Activated CD4-positive, alpha-beta T cell treated with anti-CD3 and anti-CD28 coated beads for 36 hours (primary cell): ENCODE measurements at regions not wholly inside any gene's neighbourhood (a gene's known extent, or its start where the extent isn't known, plus 50 kb on each side); places are given as distances from the start of the nearest gene placed in this dataset.

Source experiments
- ATAC-seq: fragments of 200-7000 bp; cut with Tn5 transposase; one replicate; pipeline ENCODE4 v1.10.0; 2021; ENCODE audit warnings: mild to moderate bottlenecking, moderate library complexity
- CTCF ChIA-PET: fragments of 350-600 bp; sonication (Branson Sonifier 250); formaldehyde crosslinking; loops from one replicate; lab custom pipeline; 2021; ENCODE audit warnings: antibody characterized with exemption; lab: Charles Lee
- POLR2A ChIA-PET: fragments of 350-600 bp; sonication (Branson Sonifier 250); formaldehyde crosslinking; loops from one replicate; lab custom pipeline; 2021; ENCODE audit warnings: antibody characterized with exemption, inconsistent platforms; lab: Charles Lee
- DNase-seq: peaks from one replicate; pipeline ENCODE4 v3.0.0-alpha.2; 2020
- H3K27ac Mint-ChIP-seq: one replicate; pipeline ENCODE4 v1.8.0; 2021; ENCODE audit warnings: mixed read lengths
- H3K27me3 Mint-ChIP-seq: one replicate; pipeline ENCODE4 v1.8.0; 2021; ENCODE audit warnings: mixed read lengths
- H3K36me3 Mint-ChIP-seq: one replicate; pipeline ENCODE4 v1.8.0; 2021; ENCODE audit warnings: low read depth, mixed read lengths
- H3K4me1 Mint-ChIP-seq: one replicate; pipeline ENCODE4 v1.8.0; 2021; ENCODE audit warnings: mixed read lengths
- H3K4me3 Mint-ChIP-seq: one replicate; pipeline ENCODE4 v1.8.0; 2021; ENCODE audit warnings: mild to moderate bottlenecking, moderate library complexity, mixed read lengths
- H3K9me3 Mint-ChIP-seq: one replicate; pipeline ENCODE4 v1.8.0; 2021; ENCODE audit warnings: low read depth, mixed read lengths
- intact Hi-C, 2 experiments: fragments of 100-400 bp; cut with DNase I in 1 of 2; cut with micrococcal nuclease in 1 of 2; formaldehyde crosslinking; loops; one replicate each; pipeline versions ENCODE4 v1.14.2 to v1.15.1; 2022 to 2024; cut with DNase I, micrococcal nuclease

DNA sequence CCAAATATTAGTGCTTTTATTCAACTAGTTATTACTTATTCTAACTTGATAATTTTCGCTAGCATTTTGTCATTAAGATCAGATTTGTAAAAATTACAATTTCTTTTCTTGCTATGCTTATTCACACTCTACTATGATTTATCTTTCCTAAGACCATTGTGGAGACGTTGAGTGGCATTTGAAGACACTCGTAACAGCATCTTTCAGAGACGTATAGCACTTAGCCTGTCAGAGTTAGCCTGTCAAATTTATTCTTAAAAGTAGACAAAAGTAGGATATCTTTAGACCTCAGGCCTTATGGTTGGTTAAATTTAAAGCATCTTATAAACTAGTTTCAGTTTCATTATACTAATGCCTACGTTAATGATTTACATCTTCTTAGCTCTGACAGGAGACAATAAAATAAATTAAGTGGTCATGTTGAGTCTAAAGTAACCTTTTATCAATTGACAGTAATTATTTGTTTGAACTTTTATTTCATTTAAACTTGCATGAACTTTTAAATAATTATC lies 1410.1 kb downstream of the MRPL39 start:
- ATAC-seq (no peak), DNase-seq (no peak)
- H3K36me3 Mint-ChIP-seq: no peaks in the 10 kb centered on the region
- no peak overlapping the region for H3K4me3 Mint-ChIP-seq
- intact Hi-C loops: no loop called here
- H3K4me1 Mint-ChIP-seq: no peaks in the 10 kb centered on the region
- H3K27me3 Mint-ChIP-seq: peaks cover 2% of the 10 kb centered on the region
- no peak overlapping the region for H3K27ac Mint-ChIP-seq
- no peaks in the 10 kb centered on the region for H3K9me3 Mint-ChIP-seq
- ChIA-PET CTCF (no interaction called here), POLR2A (no interaction called here)

- no peak overlapping the region for H3K27ac Mint-ChIP-seq
- peaks cover 2% of the 10 kb centered on the region for H3K27me3 Mint-ChIP-seq
- H3K36me3 Mint-ChIP-seq: no peaks in the 10 kb centered on the region
- no peaks in the 10 kb centered on the region for H3K4me1 Mint-ChIP-seq
- CTCF ChIA-PET: no interaction called here
- POLR2A ChIA-PET: no interaction called here
- H3K4me3 Mint-ChIP-seq: no peak overlapping the region
- DNase-seq (no peak), ATAC-seq (no peak)
- no peaks in the 10 kb centered on the region for H3K9me3 Mint-ChIP-seq
- intact Hi-C loops: no loop called here
These were observed 1418.8 kb downstream of the MRPL39 start for GRCh38 chr21:24188506-24188905.

DNA sequence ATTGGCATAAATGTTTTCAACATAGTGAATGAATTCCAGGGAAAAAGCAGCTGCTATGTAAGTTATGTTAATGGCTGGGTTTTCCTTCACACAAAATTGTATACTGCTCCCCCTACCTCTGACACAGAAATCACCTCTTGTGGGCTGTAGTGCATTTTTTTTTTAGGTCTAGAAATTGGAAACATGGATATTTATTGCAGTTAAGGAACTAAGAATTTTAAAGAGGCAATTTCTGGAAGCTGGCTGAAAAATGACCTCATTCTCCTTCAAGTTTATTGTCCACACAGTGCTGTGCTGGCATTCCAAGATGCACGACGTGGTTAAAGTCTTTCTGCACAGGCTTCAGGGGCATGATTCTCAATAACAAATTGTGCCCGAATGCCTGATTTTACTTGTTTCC lies 1424.2 kb downstream of the MRPL39 start:
- POLR2A ChIA-PET: no interaction called here
- ATAC-seq (no peak), DNase-seq (no peak)
- Mint-ChIP-seq H3K27ac (no peak overlapping the region), H3K36me3 (no peaks in the 10 kb centered on the region), H3K9me3 (peaks cover 9% of the 10 kb centered on the region), H3K4me1 (no peaks in the 10 kb centered on the region), H3K27me3 (no peaks in the 10 kb centered on the region), H3K4me3 (no peak overlapping the region)
- CTCF ChIA-PET: no interaction called here
- intact Hi-C loops: no loop called here

DNA sequence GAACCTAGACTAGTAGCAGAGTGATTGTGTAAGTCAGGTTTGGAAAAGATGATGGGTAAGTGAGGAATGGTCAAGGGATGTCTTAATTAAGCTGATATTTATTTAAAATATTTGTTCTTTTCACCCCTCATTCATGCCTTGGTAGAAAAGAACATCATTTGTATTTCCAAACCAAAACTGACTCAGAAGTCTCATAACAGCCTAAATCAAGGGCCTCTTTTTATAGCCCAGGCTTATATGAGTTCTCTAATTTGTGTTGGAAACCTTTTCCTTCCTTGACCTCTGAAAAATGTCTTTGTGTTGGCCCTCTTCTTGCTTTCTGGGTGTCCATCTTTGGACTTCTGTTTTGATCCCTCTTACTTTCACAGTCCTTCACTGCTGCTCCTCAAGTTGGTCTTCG lies 1428.2 kb downstream of the MRPL39 start:
- no peak for DNase-seq
- Mint-ChIP-seq H3K4me3 (no peak overlapping the region), H3K27ac (no peak overlapping the region), H3K27me3 (no peaks in the 10 kb centered on the region), H3K4me1 (no peaks in the 10 kb centered on the region), H3K36me3 (no peaks in the 10 kb centered on the region), H3K9me3 (peaks cover 9% of the 10 kb centered on the region)
- no peak for ATAC-seq
- POLR2A ChIA-PET: no interaction called here
- CTCF ChIA-PET: no interaction called here
- intact Hi-C loops: no loop called here

- ChIA-PET CTCF (no interaction called here), POLR2A (no interaction called here)
- DNase-seq (no peak), ATAC-seq (no peak)
- H3K9me3 Mint-ChIP-seq: peaks cover 9% of the 10 kb centered on the region
- no peaks in the 10 kb centered on the region for H3K36me3 Mint-ChIP-seq
- H3K4me3 Mint-ChIP-seq: no peak overlapping the region
- no peak overlapping the region for H3K27ac Mint-ChIP-seq
- H3K4me1 Mint-ChIP-seq: no peaks in the 10 kb centered on the region
- H3K27me3 Mint-ChIP-seq: no peaks in the 10 kb centered on the region
- intact Hi-C loops: no loop called here
These were observed 1432.2 kb downstream of the MRPL39 start for GRCh38 chr21:24175106-24175505.

- Mint-ChIP-seq H3K4me3 (no peak overlapping the region), H3K27ac (no peak overlapping the region), H3K9me3 (no peaks in the 10 kb centered on the region), H3K36me3 (no peaks in the 10 kb centered on the region), H3K4me1 (no peaks in the 10 kb centered on the region), H3K27me3 (no peaks in the 10 kb centered on the region)
- no peak for DNase-seq
- ChIA-PET CTCF (interaction anchor here (0.6 kb wide), 1 partner anchor 342 kb away, joined by 3 read pairs; no protein-coding TSS in a partner anchor), POLR2A (no interaction called here)
- intact Hi-C loops: no loop called here
- no peak for ATAC-seq
These were observed 1435.5 kb downstream of the MRPL39 start for GRCh38 chr21:24171736-24172135.

- no peak overlapping the region for H3K4me3 Mint-ChIP-seq
- H3K4me1 Mint-ChIP-seq: no peaks in the 10 kb centered on the region
- H3K9me3 Mint-ChIP-seq: no peaks in the 10 kb centered on the region
- ChIA-PET POLR2A (no interaction called here), CTCF (no interaction called here)
- H3K36me3 Mint-ChIP-seq: no peaks in the 10 kb centered on the region
- H3K27ac Mint-ChIP-seq: no peak overlapping the region
- H3K27me3 Mint-ChIP-seq: no peaks in the 10 kb centered on the region
- ATAC-seq (no peak), DNase-seq (no peak)
- intact Hi-C loops: no loop called here
These were observed 1443.7 kb downstream of the MRPL39 start for GRCh38 chr21:24163539-24163938.

- no peak for ATAC-seq
- Mint-ChIP-seq H3K27me3 (no peaks in the 10 kb centered on the region), H3K4me1 (no peaks in the 10 kb centered on the region), H3K4me3 (no peak overlapping the region), H3K36me3 (no peaks in the 10 kb centered on the region), H3K9me3 (no peaks in the 10 kb centered on the region), H3K27ac (no peak overlapping the region)
- DNase-seq: no peak
- ChIA-PET POLR2A (no interaction called here), CTCF (no interaction called here)
- intact Hi-C loops: no loop called here
These were observed 1446.8 kb downstream of the MRPL39 start for GRCh38 chr21:24160528-24160927.

DNA sequence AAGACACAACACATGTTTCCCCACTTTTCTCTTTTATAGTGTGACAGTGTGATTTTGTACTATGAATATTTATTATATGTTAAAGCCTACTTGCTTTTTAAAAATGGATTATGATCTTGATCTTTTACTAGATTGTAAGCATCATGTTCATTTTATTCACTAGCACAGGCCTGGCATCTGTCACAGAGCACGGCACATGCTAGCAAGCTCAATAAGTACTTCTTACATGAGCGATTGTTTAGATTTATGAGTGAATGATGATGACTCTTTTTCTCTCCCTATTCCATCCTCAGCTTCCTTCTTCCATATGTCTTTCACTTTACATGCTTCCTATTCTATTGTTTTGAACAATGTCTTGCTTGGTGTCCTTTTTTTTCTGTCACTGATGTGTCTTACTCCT lies 1454.1 kb downstream of the MRPL39 start:
- no peak overlapping the region for H3K27ac Mint-ChIP-seq
- H3K4me1 Mint-ChIP-seq: no peaks in the 10 kb centered on the region
- ATAC-seq (no peak), DNase-seq (no peak)
- H3K27me3 Mint-ChIP-seq: no peaks in the 10 kb centered on the region
- intact Hi-C loops: no loop called here
- no peak overlapping the region for H3K4me3 Mint-ChIP-seq
- H3K36me3 Mint-ChIP-seq: no peaks in the 10 kb centered on the region
- ChIA-PET POLR2A (no interaction called here), CTCF (interaction anchor here (0.6 kb wide), 1 partner anchor 10 kb away, joined by 3 read pairs; no protein-coding TSS in a partner anchor)
- no peaks in the 10 kb centered on the region for H3K9me3 Mint-ChIP-seq

GRCh38 chr21:24150753-24151152 lies 1456.5 kb downstream of the MRPL39 start:
- DNase-seq (no peak), ATAC-seq (no peak)
- Mint-ChIP-seq H3K9me3 (no peaks in the 10 kb centered on the region), H3K4me3 (no peak overlapping the region), H3K27ac (no peak overlapping the region), H3K36me3 (no peaks in the 10 kb centered on the region), H3K27me3 (no peaks in the 10 kb centered on the region), H3K4me1 (no peaks in the 10 kb centered on the region)
- ChIA-PET CTCF (no interaction called here), POLR2A (no interaction called here)
- intact Hi-C loops: no loop called here

DNA sequence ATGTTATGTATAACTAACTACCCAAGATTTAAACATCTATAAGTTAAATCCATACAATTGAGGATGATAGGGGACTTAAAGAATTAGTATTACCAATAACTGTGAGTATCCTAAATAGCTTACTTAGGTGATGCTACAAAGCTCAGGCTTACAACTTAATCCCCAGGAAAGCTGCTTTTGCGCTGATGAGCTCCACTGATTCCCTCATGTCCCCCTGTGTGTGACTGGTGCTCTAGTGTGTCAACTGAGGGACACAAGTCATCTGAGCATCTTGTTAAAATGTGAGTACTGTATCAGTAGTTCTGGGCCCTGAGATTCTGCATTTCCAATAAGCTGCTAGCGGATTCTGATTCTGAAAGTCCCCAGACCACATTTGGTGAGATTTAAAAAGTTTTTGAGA lies 1458.8 kb downstream of the MRPL39 start:
- H3K9me3 Mint-ChIP-seq: no peaks in the 10 kb centered on the region
- CTCF ChIA-PET: interaction anchor here (1.1 kb wide), 2 partner anchors 11 to 12 kb away, joined by 3 read pairs; no protein-coding TSS in a partner anchor
- no peaks in the 10 kb centered on the region for H3K4me1 Mint-ChIP-seq
- intact Hi-C loops: no loop called here
- ATAC-seq (no peak), DNase-seq (no peak)
- no peaks in the 10 kb centered on the region for H3K27me3 Mint-ChIP-seq
- H3K27ac Mint-ChIP-seq: no peak overlapping the region
- POLR2A ChIA-PET: no interaction called here
- H3K36me3 Mint-ChIP-seq: no peaks in the 10 kb centered on the region
- H3K4me3 Mint-ChIP-seq: no peak overlapping the region

GRCh38 chr21:24147674-24148073 lies 1459.6 kb downstream of the MRPL39 start:
- ChIA-PET POLR2A (no interaction called here), CTCF (no interaction called here)
- Mint-ChIP-seq H3K36me3 (no peaks in the 10 kb centered on the region), H3K27ac (no peak overlapping the region), H3K27me3 (no peaks in the 10 kb centered on the region), H3K9me3 (no peaks in the 10 kb centered on the region), H3K4me1 (no peaks in the 10 kb centered on the region), H3K4me3 (no peak overlapping the region)
- DNase-seq (no peak), ATAC-seq (no peak)
- intact Hi-C loops: no loop called here

GRCh38 chr21:24131056-24131455 lies 1476.2 kb downstream of the MRPL39 start:
- Mint-ChIP-seq H3K9me3 (no peaks in the 10 kb centered on the region), H3K4me1 (no peaks in the 10 kb centered on the region), H3K27ac (no peak overlapping the region), H3K4me3 (no peak overlapping the region), H3K27me3 (no peaks in the 10 kb centered on the region), H3K36me3 (no peaks in the 10 kb centered on the region)
- ChIA-PET CTCF (no interaction called here), POLR2A (no interaction called here)
- ATAC-seq (no peak), DNase-seq (no peak)
- intact Hi-C loops: no loop called here
